Panc1 (cell line): ENCODE measurements at regions not wholly inside any gene's neighbourhood (a gene's known extent, or its start where the extent isn't known, plus 50 kb on each side); places are given as distances from the start of the nearest gene placed in this dataset.

Experiments used
- ATAC-seq: fragments of 200-7000 bp; cut with Tn5 transposase; 2 replicates; pipeline ENCODE4 v1.9.1; 2020; ENCODE audit warnings: mild to moderate bottlenecking, moderate library complexity
- BruUV-seq: library from RNA; stranded (reverse); fragments of 400-500 nt; replicated peaks from 2 replicates; lab custom pipeline; 2021; lab: Mats Ljungman, UMichigan
- CTCF ChIA-PET: fragments of 300-600 bp; sonication (Branson Sonifier 250); formaldehyde crosslinking; loops from one replicate; lab custom pipeline; 2022; ENCODE audit warnings: antibody characterized with exemption; lab: Charles Lee
- POLR2A ChIA-PET: fragments of 300-600 bp; sonication (Branson Sonifier 250); formaldehyde crosslinking; loops from one replicate; lab custom pipeline; 2022; ENCODE audit warnings: antibody characterized with exemption; lab: Charles Lee
- DNase-seq: peaks from one replicate; pipeline ENCODE4 v3.0.0-alpha.2; 2010; ENCODE audit warnings: low read depth, low spot score
- H3K27ac ChIP-seq: 2 replicates; pipeline ENCODE4 v1.5.1; 2011; ENCODE audit warnings: mild to moderate bottlenecking, low read length, inconsistent platforms
- H3K27me3 ChIP-seq: fragments of 200-500 bp; sonication (Bioruptor generic); 2 replicates; pipeline ENCODE4 v1.6.0; 2014; ENCODE audit warnings: low read length, inconsistent platforms; ENCODE audit not compliant: control insufficient read depth, insufficient read depth
- H3K36me3 ChIP-seq: fragments of 200-500 bp; sonication (Bioruptor generic); 2 replicates; pipeline ENCODE4 v1.5.1; 2014; ENCODE audit warnings: inconsistent platforms, mild to moderate bottlenecking, low read length, moderate library complexity; ENCODE audit not compliant: control insufficient read depth, insufficient read depth
- H3K4me1 ChIP-seq: 2 replicates; pipeline ENCODE4 v1.5.1; 2011; ENCODE audit warnings: inconsistent platforms, mild to moderate bottlenecking, low read length, moderate library complexity; ENCODE audit not compliant: control insufficient read depth, insufficient read depth
- H3K4me3 ChIP-seq, 2 experiments: 2 replicates each; pipeline ENCODE4 v1.5.1; 2011 to 2012; ENCODE audit warnings: low read depth in 2 of 2, low read length in 2 of 2, mild to moderate bottlenecking in 2 of 2, inconsistent platforms in 1 of 2, moderate library complexity in 1 of 2
- H3K9me3 ChIP-seq: fragments of 200-500 bp; sonication (Bioruptor generic); 2 replicates; pipeline ENCODE4 v1.5.1; 2014; ENCODE audit warnings: low read depth, mild to moderate bottlenecking, inconsistent platforms, low read length, moderate library complexity; ENCODE audit not compliant: control insufficient read depth, insufficient read depth
- POLR2AphosphoS5 ChIP-seq: IDR thresholded peaks from 2 replicates; pipeline ENCODE4 v1.6.1; 2012; ENCODE audit warnings: mild to moderate bottlenecking, low read depth, low read length, moderate library complexity
- REST ChIP-seq, 2 experiments: IDR thresholded peaks; 2 replicates each; pipeline ENCODE4 v1.6.1; 2011 to 2012; ENCODE audit warnings: low read depth in 2 of 2, control low read depth in 1 of 2, low read length in 1 of 2, mild to moderate bottlenecking in 1 of 2, moderate library complexity in 1 of 2; ENCODE audit not compliant: insufficient read depth in 1 of 2
- SIN3A ChIP-seq: IDR thresholded peaks from 2 replicates; pipeline ENCODE4 v1.6.1; 2012; ENCODE audit warnings: low read depth, mild to moderate bottlenecking, low read length, moderate library complexity, borderline replicate concordance; ENCODE audit not compliant: insufficient read depth
- TCF7L2 ChIP-seq: IDR thresholded peaks from 2 replicates; pipeline ENCODE4 v1.6.1; 2011; ENCODE audit warnings: mild to moderate bottlenecking, low read depth, low read length, inconsistent platforms
- in situ Hi-C: cut with HindIII; loops from 2 replicates; pipeline ENCODE4 v1.10.0; 2016; ENCODE audit warnings: low sequenced_read_pairs, low pct_unique_long_range_greater_than_20kb
- intact Hi-C: fragments of 100-400 bp; cut with micrococcal nuclease; formaldehyde crosslinking; loops from one replicate; pipeline ENCODE4 v1.10.0; 2022; ENCODE audit not compliant: unreplicated experiment
- TF ChIP-seq, protein P1 (sequence below): fragments of 450-650 bp; IDR thresholded peaks from 2 replicates; pipeline ENCODE4 v1.5.1; 2017; ENCODE audit warnings: mild to moderate bottlenecking

DNA sequence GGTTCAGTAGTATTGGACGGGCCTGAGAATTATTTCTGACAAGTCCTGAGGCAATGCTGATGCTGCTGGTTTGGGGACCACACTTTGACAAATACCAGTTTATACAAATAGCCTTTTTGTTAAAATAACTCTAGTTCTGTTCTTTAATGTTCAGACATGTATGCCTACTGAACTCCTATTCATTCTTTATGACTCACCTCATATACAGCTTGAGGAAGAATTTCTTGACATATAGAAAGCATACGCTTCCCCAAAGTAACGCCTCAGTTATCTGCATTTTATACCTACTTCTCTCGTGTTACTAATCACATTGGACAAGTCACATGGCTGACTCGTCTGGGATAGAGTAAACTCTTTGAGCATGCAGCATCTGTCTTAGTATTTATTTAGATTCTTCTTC, 145.4 kb upstream of the GOLIM4 start:
- in situ Hi-C loops (no loop called here), intact Hi-C loops (no loop called here)
- Histone ChIP-seq H3K27me3 (peaks cover 3% of the 10 kb centered on the region; the same call in 1 of the 2 replicates), H3K4me1 (no peaks in the 10 kb centered on the region), H3K9me3 (no peaks in the 10 kb centered on the region), H3K27ac (no peak overlapping the region), H3K4me3 (no peak overlapping the region), H3K36me3 (no peaks in the 10 kb centered on the region)
- ChIA-PET CTCF (no interaction called here), POLR2A (no interaction called here)
- TF ChIP-seq POLR2AphosphoS5 (no peak), TCF7L2 (no peak), SIN3A (no peak), REST (IDR thresholded peaks at IDR 0.05; ENCODE audit: insufficient read depth in 1 of 2, low read depth in 2 of 2, low read length in 1 of 2) (no peak)
- TF ChIP-seq, protein P1, sequence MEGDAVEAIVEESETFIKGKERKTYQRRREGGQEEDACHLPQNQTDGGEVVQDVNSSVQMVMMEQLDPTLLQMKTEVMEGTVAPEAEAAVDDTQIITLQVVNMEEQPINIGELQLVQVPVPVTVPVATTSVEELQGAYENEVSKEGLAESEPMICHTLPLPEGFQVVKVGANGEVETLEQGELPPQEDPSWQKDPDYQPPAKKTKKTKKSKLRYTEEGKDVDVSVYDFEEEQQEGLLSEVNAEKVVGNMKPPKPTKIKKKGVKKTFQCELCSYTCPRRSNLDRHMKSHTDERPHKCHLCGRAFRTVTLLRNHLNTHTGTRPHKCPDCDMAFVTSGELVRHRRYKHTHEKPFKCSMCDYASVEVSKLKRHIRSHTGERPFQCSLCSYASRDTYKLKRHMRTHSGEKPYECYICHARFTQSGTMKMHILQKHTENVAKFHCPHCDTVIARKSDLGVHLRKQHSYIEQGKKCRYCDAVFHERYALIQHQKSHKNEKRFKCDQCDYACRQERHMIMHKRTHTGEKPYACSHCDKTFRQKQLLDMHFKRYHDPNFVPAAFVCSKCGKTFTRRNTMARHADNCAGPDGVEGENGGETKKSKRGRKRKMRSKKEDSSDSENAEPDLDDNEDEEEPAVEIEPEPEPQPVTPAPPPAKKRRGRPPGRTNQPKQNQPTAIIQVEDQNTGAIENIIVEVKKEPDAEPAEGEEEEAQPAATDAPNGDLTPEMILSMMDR, result no peak
- BruUV-seq, result no TSS peak
- no peak for ATAC-seq
- DNase-seq, result no peak

DNA sequence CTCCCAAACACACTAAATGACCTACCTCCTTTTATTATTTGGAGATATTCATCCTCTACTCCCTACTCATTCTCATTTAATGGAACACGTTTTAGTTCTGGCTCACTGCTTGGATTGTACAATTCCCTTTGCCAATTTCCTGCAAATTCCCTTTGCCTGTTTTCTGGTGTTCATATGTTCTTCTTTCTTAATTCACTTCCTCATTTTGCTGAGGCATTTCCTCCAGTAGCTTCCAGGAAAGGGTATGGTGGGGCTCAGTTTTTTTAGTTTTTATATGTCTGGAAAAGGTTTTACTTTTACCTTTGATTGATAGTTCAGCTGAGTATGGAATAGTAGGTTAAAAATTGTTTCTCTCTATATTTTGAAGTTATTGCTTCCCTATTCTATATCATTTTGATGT, 143.6 kb upstream of the GOLIM4 start:
- H3K27ac ChIP-seq, result no peak overlapping the region
- CTCF ChIA-PET, result no interaction called here
- H3K4me1 ChIP-seq, result no peaks in the 10 kb centered on the region
- H3K27me3 ChIP-seq, result peaks cover 3% of the 10 kb centered on the region; the same call in 1 of the 2 replicates
- BruUV-seq, result no TSS peak
- intact Hi-C loops (no loop called here), in situ Hi-C loops (no loop called here)
- ATAC-seq, result no peak
- TF ChIP-seq POLR2AphosphoS5, result no peak
- no peaks in the 10 kb centered on the region for H3K9me3 ChIP-seq
- POLR2A ChIA-PET, result no interaction called here
- H3K4me3 ChIP-seq, result no peak overlapping the region
- DNase-seq, result no peak
- H3K36me3 ChIP-seq, result no peaks in the 10 kb centered on the region

- in situ Hi-C loops (no loop called here), intact Hi-C loops (no loop called here)
- H3K27ac ChIP-seq, result no peak overlapping the region
- TF ChIP-seq REST (IDR thresholded peaks at IDR 0.05; ENCODE audit: insufficient read depth in 1 of 2, low read depth in 2 of 2, low read length in 1 of 2), result no peak
- TF ChIP-seq, protein P1, result no peak
- no peak for TF ChIP-seq SIN3A
- TF ChIP-seq TCF7L2, result no peak
- no peak for TF ChIP-seq POLR2AphosphoS5
- no TSS peak for BruUV-seq
- H3K4me3 ChIP-seq, result no peak overlapping the region
- H3K36me3 ChIP-seq, result no peaks in the 10 kb centered on the region
- no peak for DNase-seq
- ChIA-PET CTCF (no interaction called here), POLR2A (no interaction called here)
- H3K9me3 ChIP-seq, result no peaks in the 10 kb centered on the region
- H3K27me3 ChIP-seq, result peaks cover 3% of the 10 kb centered on the region; the same call in 1 of the 2 replicates
- no peak for ATAC-seq
- H3K4me1 ChIP-seq, result no peaks in the 10 kb centered on the region
Observed at GRCh38 chr3:168233001-168233400, 137.3 kb upstream of the GOLIM4 start.
